ENCODE measurements at regions not wholly inside any gene's neighbourhood (a gene's known extent, or its start where the extent isn't known, plus 50 kb on each side); places are given as distances from the start of the nearest gene placed in this dataset.

GRCh38 chr5:113678924-113679575 lies 165.6 kb downstream of the YTHDC2 start:
- Histone ChIP-seq H3K27me3 (replicated peaks; ENCODE audit: insufficient read depth) (no peaks in the 10 kb centered on the region), H3K79me2 (ENCODE audit: insufficient read depth) (no peaks in the 10 kb centered on the region), H3K4me1 (ENCODE audit: insufficient read depth) (no peaks in the 10 kb centered on the region), H3K36me3 (ENCODE audit: low read depth) (no peaks in the 10 kb centered on the region), H3K9me2 (ENCODE audit: insufficient read depth) (no peaks in the 10 kb centered on the region), H3F3A (ENCODE audit: insufficient read depth) (no peaks in the 10 kb centered on the region), H3K9ac (no peak overlapping the region), H3K27ac (no peak overlapping the region), H4K20me1 (ENCODE audit: insufficient read depth) (no peaks in the 10 kb centered on the region), H3K4me2 (ENCODE audit: unreplicated experiment) (no peak overlapping the region), H3K9me3 (ENCODE audit: low read depth) (no peaks in the 10 kb centered on the region), H2AFZ (no peak overlapping the region), H3K4me3 (no peak overlapping the region)
- WGBS, 2 experiments (ENCODE audit: low coverage in 1 of 2, low lambda C conversion rate in 2 of 2, missing lambda C conversion rate in 2 of 2): 23% methylated on average over 7 of the region's 7 CpGs
- in situ Hi-C loops (cut with MboI): no loop called here
- DNase-seq: peak; percentile 61
- TF ChIP-seq EZH2phosphoT487 (IDR thresholded peaks at IDR 0.05; ENCODE audit: insufficient read depth, low read depth) (no peak), EZH2 (IDR thresholded peaks at IDR 0.05; ENCODE audit: insufficient read depth, poor library complexity, severe bottlenecking) (no peak)

GRCh38 chr5:113680534-113680933 lies 167.0 kb downstream of the YTHDC2 start:
- Histone ChIP-seq H4K20me1 (ENCODE audit: insufficient read depth) (no peaks in the 10 kb centered on the region), H3K9me3 (ENCODE audit: low read depth) (no peaks in the 10 kb centered on the region), H3K4me1 (ENCODE audit: insufficient read depth) (no peaks in the 10 kb centered on the region), H2AFZ (no peak overlapping the region), H3K79me2 (ENCODE audit: insufficient read depth) (no peaks in the 10 kb centered on the region), H3F3A (ENCODE audit: insufficient read depth) (no peaks in the 10 kb centered on the region), H3K4me2 (ENCODE audit: unreplicated experiment) (no peak overlapping the region), H3K4me3 (no peak overlapping the region), H3K27ac (no peak overlapping the region), H3K27me3 (replicated peaks; ENCODE audit: insufficient read depth) (no peaks in the 10 kb centered on the region), H3K9ac (no peak overlapping the region), H3K9me2 (ENCODE audit: insufficient read depth) (no peaks in the 10 kb centered on the region), H3K36me3 (ENCODE audit: low read depth) (no peaks in the 10 kb centered on the region)
- in situ Hi-C loops (cut with MboI): loop anchor here (10.0 kb wide), 1 partner anchor 764 kb away; no protein-coding TSS in a partner anchor
- no peak for DNase-seq
- 47% methylated on average over 2 of the region's 2 CpGs for WGBS, 2 experiments (ENCODE audit: low coverage in 1 of 2, low lambda C conversion rate in 2 of 2, missing lambda C conversion rate in 2 of 2)
- TF ChIP-seq EZH2phosphoT487 (IDR thresholded peaks at IDR 0.05; ENCODE audit: insufficient read depth, low read depth) (no peak), EZH2 (IDR thresholded peaks at IDR 0.05; ENCODE audit: insufficient read depth, poor library complexity, severe bottlenecking) (no peak)

DNA sequence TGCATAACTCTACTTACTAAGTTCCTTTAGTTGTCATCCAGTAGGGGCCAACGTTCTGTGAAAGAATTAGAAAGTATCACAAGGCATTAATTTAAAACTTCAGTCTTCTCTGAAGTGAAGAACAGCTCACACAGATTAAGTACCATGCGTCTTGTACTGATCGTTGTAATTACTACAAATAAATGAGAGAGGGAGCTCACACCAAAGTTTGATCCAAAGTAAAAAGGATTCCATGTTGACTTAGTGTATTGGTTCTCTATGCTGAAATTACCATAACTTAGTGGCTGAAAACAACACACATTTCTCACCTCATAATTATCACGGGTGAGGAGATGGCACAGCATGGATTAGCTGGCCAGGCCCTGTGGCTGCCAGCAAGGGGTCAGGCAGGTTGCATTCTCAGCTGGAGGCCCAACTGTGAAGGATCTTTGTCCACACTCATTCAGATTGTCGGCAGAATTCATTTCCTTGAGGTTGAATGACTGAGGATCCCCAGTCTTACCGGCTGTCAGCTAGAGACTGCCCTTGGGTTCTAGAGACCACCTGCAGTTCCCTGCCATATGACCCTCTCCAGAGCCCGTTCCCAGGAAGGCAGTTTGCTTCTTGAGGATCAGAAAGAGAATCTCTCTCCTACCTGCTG lies 169.1 kb downstream of the YTHDC2 start:
- in situ Hi-C loops (cut with MboI): loop anchor here (10.0 kb wide), 1 partner anchor 762 kb away; no protein-coding TSS in a partner anchor
- DNase-seq: peak; percentile 15
- Histone ChIP-seq H3F3A (ENCODE audit: insufficient read depth) (no peaks in the 10 kb centered on the region), H3K9me2 (ENCODE audit: insufficient read depth) (no peaks in the 10 kb centered on the region), H3K27me3 (replicated peaks; ENCODE audit: insufficient read depth) (no peaks in the 10 kb centered on the region; the same call in 1 of the 2 replicates), H3K4me3 (no peak overlapping the region), H3K4me2 (ENCODE audit: unreplicated experiment) (no peak overlapping the region), H2AFZ (no peak overlapping the region), H3K79me2 (ENCODE audit: insufficient read depth) (no peaks in the 10 kb centered on the region), H3K9me3 (ENCODE audit: low read depth) (no peaks in the 10 kb centered on the region), H3K4me1 (ENCODE audit: insufficient read depth) (no peaks in the 10 kb centered on the region), H4K20me1 (ENCODE audit: insufficient read depth) (no peaks in the 10 kb centered on the region), H3K27ac (no peak overlapping the region), H3K9ac (no peak overlapping the region), H3K36me3 (ENCODE audit: low read depth) (no peaks in the 10 kb centered on the region)
- WGBS, 2 experiments (ENCODE audit: low coverage in 1 of 2, low lambda C conversion rate in 2 of 2, missing lambda C conversion rate in 2 of 2): 29% methylated on average over 7 of the region's 7 CpGs
- no peak for TF ChIP-seq EZH2 (IDR thresholded peaks at IDR 0.05; ENCODE audit: insufficient read depth, poor library complexity, severe bottlenecking)
- no peak for TF ChIP-seq EZH2phosphoT487 (IDR thresholded peaks at IDR 0.05; ENCODE audit: insufficient read depth, low read depth)

DNA sequence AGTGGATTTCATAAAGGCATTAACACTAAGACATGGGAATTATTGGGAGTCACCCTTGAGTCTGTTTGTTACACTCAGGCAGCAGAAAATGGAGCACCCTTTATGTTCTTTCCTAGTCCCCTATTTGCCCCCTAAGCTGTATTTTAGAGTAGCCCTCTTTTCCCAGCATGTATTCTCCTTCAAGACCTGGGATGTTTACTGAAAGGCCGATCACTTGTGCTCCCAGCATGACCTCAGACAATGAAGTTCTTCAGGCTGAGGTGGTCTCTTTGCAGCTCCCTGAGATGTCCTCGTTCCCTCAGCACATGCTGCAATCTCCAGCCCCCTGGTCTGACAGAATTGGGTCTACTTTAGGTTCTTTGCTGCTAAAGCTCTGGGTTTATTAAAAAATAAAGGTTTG lies 169.7 kb downstream of the YTHDC2 start:
- Histone ChIP-seq H3K27me3 (replicated peaks; ENCODE audit: insufficient read depth) (no peaks in the 10 kb centered on the region; the same call in 1 of the 2 replicates), H4K20me1 (ENCODE audit: insufficient read depth) (no peaks in the 10 kb centered on the region), H3K4me1 (ENCODE audit: insufficient read depth) (no peaks in the 10 kb centered on the region), H3K4me2 (ENCODE audit: unreplicated experiment) (no peak overlapping the region), H3K27ac (no peak overlapping the region), H3K9ac (no peak overlapping the region), H3K36me3 (ENCODE audit: low read depth) (no peaks in the 10 kb centered on the region), H3K9me3 (ENCODE audit: low read depth) (no peaks in the 10 kb centered on the region), H3K9me2 (ENCODE audit: insufficient read depth) (no peaks in the 10 kb centered on the region), H3F3A (ENCODE audit: insufficient read depth) (no peaks in the 10 kb centered on the region), H3K79me2 (ENCODE audit: insufficient read depth) (no peaks in the 10 kb centered on the region), H2AFZ (no peak overlapping the region), H3K4me3 (no peak overlapping the region)
- 27 to 30% methylated on average over 2 of the region's 2 CpGs for WGBS, 2 experiments (ENCODE audit: low coverage in 1 of 2, low lambda C conversion rate in 2 of 2, missing lambda C conversion rate in 2 of 2)
- DNase-seq: no peak
- no peak for TF ChIP-seq EZH2 (IDR thresholded peaks at IDR 0.05; ENCODE audit: insufficient read depth, poor library complexity, severe bottlenecking)
- no peak for TF ChIP-seq EZH2phosphoT487 (IDR thresholded peaks at IDR 0.05; ENCODE audit: insufficient read depth, low read depth)
- in situ Hi-C loops (cut with MboI): loop anchor here (10.0 kb wide), 1 partner anchor 762 kb away; no protein-coding TSS in a partner anchor
